ENCODE measurements at regions not wholly inside any gene's neighbourhood (a gene's known extent, or its start where the extent isn't known, plus 50 kb on each side); places are given as distances from the start of the nearest gene placed in this dataset.

DNA sequence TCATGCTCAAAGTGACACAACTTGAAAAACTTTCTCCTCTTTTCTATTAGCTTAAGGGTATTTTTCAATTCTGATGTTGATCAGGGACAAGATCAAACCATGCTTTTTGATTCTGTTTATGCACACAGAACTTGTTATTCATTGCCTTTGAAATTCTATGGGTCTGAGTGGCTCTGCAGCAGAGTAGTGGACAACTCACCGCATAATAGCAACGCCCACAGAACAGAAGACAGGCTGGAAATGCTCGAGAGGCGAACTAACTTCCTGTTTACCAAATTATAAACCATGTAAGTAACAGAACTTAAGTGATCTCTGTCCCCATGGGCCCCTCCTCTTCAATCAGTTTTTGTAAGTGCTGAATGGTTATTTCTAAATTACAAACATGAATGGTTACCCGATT lies 131.2 kb downstream of the CBLN2 start:
- H3K36me3 ChIP-seq (ENCODE audit: control insufficient read depth, insufficient read depth, low read length) = no peaks in the 10 kb centered on the region

DNA sequence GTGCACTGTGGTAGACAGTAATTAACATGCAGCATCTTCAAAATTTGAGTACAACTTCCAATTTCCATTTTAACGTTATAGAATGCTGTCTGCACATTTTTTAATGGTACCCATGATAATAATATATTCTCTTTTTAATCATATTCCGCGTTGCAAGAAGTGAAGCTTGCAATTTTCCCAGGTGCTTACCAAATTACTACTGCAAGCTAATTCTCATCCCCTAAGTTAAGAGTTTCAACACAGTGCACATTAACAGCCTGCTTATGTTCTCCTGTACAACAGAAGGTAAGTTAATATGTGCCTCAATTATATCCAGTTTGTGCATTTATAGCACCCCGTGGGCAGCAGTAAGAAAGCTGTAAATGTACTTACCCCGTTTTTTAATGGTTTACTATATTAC lies 132.9 kb downstream of the CBLN2 start:
- DNase-seq (ENCODE audit: extremely low read depth, insufficient read length) = no peak
- no peaks in the 10 kb centered on the region for H3K36me3 ChIP-seq (ENCODE audit: control insufficient read depth, insufficient read depth, low read length)
- no peak overlapping the region for H3K4me3 ChIP-seq (replicated peaks; ENCODE audit: low read depth, low read length)
- no peaks in the 10 kb centered on the region for H3K27me3 ChIP-seq (replicated peaks; ENCODE audit: control insufficient read depth, insufficient read depth, low read length)
- TF ChIP-seq, protein P1, sequence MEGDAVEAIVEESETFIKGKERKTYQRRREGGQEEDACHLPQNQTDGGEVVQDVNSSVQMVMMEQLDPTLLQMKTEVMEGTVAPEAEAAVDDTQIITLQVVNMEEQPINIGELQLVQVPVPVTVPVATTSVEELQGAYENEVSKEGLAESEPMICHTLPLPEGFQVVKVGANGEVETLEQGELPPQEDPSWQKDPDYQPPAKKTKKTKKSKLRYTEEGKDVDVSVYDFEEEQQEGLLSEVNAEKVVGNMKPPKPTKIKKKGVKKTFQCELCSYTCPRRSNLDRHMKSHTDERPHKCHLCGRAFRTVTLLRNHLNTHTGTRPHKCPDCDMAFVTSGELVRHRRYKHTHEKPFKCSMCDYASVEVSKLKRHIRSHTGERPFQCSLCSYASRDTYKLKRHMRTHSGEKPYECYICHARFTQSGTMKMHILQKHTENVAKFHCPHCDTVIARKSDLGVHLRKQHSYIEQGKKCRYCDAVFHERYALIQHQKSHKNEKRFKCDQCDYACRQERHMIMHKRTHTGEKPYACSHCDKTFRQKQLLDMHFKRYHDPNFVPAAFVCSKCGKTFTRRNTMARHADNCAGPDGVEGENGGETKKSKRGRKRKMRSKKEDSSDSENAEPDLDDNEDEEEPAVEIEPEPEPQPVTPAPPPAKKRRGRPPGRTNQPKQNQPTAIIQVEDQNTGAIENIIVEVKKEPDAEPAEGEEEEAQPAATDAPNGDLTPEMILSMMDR (IDR thresholded peaks at IDR 0.05; ENCODE audit: insufficient read depth, low read length, poor library complexity, severe bottlenecking) = no peak

More for the DNA sequence above, 131.2 kb downstream of the CBLN2 start:
- DNase-seq (ENCODE audit: extremely low read depth, insufficient read length) = no peak
- TF ChIP-seq, protein P1 (IDR thresholded peaks at IDR 0.05; ENCODE audit: insufficient read depth, low read length, poor library complexity, severe bottlenecking) = no peak
- Histone ChIP-seq H3K27me3 (replicated peaks; ENCODE audit: control insufficient read depth, insufficient read depth, low read length) (no peaks in the 10 kb centered on the region), H3K4me3 (replicated peaks; ENCODE audit: low read depth, low read length) (no peak overlapping the region)

DNA sequence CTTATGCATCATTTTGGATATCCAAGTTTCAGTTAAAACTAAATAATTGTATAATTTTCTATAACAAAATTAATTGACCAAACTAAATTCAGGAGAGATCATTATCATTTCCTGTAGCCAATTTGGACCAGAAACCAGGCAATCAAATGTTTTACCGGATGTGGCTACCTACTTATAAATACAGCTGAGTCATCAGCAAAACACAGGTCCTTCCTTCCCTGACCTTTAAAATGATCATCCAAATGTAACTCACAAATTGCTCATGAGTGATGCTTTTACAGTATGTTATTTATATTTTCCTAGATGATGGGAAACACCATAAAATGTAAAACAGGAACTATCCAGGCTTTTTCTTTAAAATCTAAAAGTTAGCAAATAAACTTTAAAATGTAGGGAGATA lies 133.7 kb downstream of the CBLN2 start:
- TF ChIP-seq, protein P1 (IDR thresholded peaks at IDR 0.05; ENCODE audit: insufficient read depth, low read length, poor library complexity, severe bottlenecking) = no peak

DNA sequence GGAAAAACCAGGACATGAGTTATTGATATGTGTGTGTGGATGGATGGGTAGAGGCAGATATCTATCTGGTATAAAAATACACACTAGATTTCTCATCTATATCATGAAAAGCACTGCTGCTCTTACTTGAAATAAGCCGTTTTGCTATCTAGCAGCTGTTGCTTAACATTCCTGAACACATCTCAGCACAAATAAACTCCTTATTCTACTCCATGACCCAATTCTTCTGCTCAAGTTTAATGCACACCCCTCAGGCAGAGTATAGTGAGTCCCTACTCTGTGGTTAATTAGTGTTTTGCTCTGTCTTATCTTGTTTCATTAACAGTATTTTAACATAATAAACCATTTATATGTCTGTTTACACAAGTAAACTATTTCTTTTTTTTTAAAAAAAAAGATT lies 134.2 kb downstream of the CBLN2 start:
- Histone ChIP-seq H3K27me3 (replicated peaks; ENCODE audit: control insufficient read depth, insufficient read depth, low read length) (no peaks in the 10 kb centered on the region), H3K4me3 (replicated peaks; ENCODE audit: low read depth, low read length) (no peak overlapping the region), H3K36me3 (ENCODE audit: control insufficient read depth, insufficient read depth, low read length) (no peaks in the 10 kb centered on the region)
- TF ChIP-seq, protein P1 (IDR thresholded peaks at IDR 0.05; ENCODE audit: insufficient read depth, low read length, poor library complexity, severe bottlenecking) = no peak
- no peak for DNase-seq (ENCODE audit: extremely low read depth, insufficient read length)

More for the DNA sequence above, 133.7 kb downstream of the CBLN2 start:
- Histone ChIP-seq H3K4me3 (replicated peaks; ENCODE audit: low read depth, low read length) (no peak overlapping the region), H3K36me3 (ENCODE audit: control insufficient read depth, insufficient read depth, low read length) (no peaks in the 10 kb centered on the region), H3K27me3 (replicated peaks; ENCODE audit: control insufficient read depth, insufficient read depth, low read length) (no peaks in the 10 kb centered on the region)
- no peak for DNase-seq (ENCODE audit: extremely low read depth, insufficient read length)

DNA sequence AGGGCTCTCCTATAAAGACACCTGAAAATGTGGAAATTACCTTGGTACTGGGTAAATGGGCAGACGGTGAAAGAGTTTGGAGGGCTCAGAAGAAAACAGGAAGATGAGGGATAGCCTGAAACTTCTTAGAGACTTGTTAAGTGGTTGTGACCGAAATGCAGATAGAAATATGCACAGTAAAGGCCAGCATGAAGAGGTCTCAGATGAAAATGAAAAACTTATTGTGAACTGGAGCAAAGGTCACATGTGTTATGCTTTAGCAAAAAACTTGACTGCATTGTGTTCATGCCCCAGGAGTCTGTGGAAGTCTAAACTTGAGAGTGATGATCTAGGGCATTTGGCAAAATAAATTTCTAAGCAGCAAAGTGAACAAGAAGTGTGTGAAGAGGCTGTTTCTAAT lies 137.1 kb downstream of the CBLN2 start:
- DNase-seq (ENCODE audit: extremely low read depth, insufficient read length) = no peak
- H3K36me3 ChIP-seq (ENCODE audit: control insufficient read depth, insufficient read depth, low read length) = no peaks in the 10 kb centered on the region
- no peaks in the 10 kb centered on the region for H3K27me3 ChIP-seq (replicated peaks; ENCODE audit: control insufficient read depth, insufficient read depth, low read length)
- TF ChIP-seq, protein P1 (IDR thresholded peaks at IDR 0.05; ENCODE audit: insufficient read depth, low read length, poor library complexity, severe bottlenecking) = no peak
- no peak overlapping the region for H3K4me3 ChIP-seq (replicated peaks; ENCODE audit: low read depth, low read length)

DNA sequence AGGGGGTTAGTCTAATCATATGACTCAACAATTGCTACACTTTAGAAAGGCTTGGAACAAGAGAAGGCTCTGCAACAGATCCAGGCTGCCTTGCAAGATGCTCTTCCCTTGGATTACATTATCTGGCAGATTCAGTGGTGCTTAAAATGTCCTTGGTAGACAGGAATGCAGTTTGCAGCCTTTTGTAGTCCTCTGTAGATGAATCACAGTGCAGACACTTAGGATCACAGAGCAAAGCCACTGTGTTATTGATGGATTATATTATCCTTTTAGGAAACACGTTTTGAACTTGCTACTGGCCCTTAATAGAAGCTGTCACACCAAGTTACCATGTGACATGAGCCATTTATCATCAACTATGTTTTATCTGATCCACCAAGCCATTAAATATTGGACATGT lies 152.2 kb downstream of the CBLN2 start:
- TF ChIP-seq, protein P1 (IDR thresholded peaks at IDR 0.05; ENCODE audit: insufficient read depth, low read length, poor library complexity, severe bottlenecking) = no peak
- Histone ChIP-seq H3K4me3 (replicated peaks; ENCODE audit: low read depth, low read length) (no peak overlapping the region), H3K27me3 (replicated peaks; ENCODE audit: control insufficient read depth, insufficient read depth, low read length) (no peaks in the 10 kb centered on the region), H3K36me3 (ENCODE audit: control insufficient read depth, insufficient read depth, low read length) (no peaks in the 10 kb centered on the region)
- no peak for DNase-seq (ENCODE audit: extremely low read depth, insufficient read length)
